ENCODE measurements at regions not wholly inside any gene's neighbourhood (a gene's known extent, or its start where the extent isn't known, plus 50 kb on each side); places are given as distances from the start of the nearest gene placed in this dataset.

DNA sequence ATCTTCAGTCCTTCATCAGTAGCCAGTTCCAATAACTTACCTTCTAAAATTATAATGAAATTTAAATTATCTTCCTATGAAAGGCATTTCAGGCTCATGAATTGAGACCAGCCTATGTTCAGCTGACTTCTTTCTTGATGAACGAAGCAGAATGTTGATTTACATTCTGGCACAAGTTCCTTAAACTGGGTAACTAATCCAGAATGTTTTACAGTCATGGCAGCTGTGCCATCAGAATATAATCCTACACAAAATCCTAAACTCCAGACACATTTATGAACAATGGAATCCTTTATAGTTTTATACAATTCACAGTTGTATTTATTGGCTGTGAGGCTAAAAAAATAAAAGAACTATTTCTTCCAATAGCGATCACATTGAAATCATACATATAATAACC is 97.3 kb upstream of the CPM start:
- no peak for TF ChIP-seq POLR2A (IDR thresholded peaks at IDR 0.05)
- TF ChIP-seq, protein P1, sequence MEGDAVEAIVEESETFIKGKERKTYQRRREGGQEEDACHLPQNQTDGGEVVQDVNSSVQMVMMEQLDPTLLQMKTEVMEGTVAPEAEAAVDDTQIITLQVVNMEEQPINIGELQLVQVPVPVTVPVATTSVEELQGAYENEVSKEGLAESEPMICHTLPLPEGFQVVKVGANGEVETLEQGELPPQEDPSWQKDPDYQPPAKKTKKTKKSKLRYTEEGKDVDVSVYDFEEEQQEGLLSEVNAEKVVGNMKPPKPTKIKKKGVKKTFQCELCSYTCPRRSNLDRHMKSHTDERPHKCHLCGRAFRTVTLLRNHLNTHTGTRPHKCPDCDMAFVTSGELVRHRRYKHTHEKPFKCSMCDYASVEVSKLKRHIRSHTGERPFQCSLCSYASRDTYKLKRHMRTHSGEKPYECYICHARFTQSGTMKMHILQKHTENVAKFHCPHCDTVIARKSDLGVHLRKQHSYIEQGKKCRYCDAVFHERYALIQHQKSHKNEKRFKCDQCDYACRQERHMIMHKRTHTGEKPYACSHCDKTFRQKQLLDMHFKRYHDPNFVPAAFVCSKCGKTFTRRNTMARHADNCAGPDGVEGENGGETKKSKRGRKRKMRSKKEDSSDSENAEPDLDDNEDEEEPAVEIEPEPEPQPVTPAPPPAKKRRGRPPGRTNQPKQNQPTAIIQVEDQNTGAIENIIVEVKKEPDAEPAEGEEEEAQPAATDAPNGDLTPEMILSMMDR (IDR thresholded peaks at IDR 0.05) = no peak

All from lower leg skin (tissue), 3 donors.